ENCODE measurements at regions not wholly inside any gene's neighbourhood (a gene's known extent, or its start where the extent isn't known, plus 50 kb on each side); places are given as distances from the start of the nearest gene placed in this dataset.

- TF ChIP-seq CTCF (IDR thresholded peaks at IDR 0.05; ENCODE audit: low read depth, low read length, poor library complexity, severe bottlenecking) (no peak), EZH2phosphoT487 (IDR thresholded peaks at IDR 0.05; ENCODE audit: borderline replicate concordance, low read length) (no peak)
Observed at GRCh38 chr2:8535821-8536685, 145.8 kb upstream of the ID2 start.

Measured in DOHH2 (cell line).